ENCODE measurements at regions not wholly inside any gene's neighbourhood (a gene's known extent, or its start where the extent isn't known, plus 50 kb on each side); places are given as distances from the start of the nearest gene placed in this dataset.

- TF ChIP-seq POLR2A (IDR thresholded peaks at IDR 0.05) (no peak), CTCF (IDR thresholded peaks at IDR 0.05) (no peak)
Measured at GRCh38 chr11:95283146-95283545, 52.1 kb upstream of the SESN3 start.
